CD8-positive, alpha-beta memory T cell (primary cell): ENCODE measurements at regions not wholly inside any gene's neighbourhood (a gene's known extent, or its start where the extent isn't known, plus 50 kb on each side); places are given as distances from the start of the nearest gene placed in this dataset.
"Not testable (repeated sequence)": the region's sequence is repeated elsewhere in the genome, so short reads cannot be mapped to it uniquely, and the experiment has no call there.

Experiments used
- CTCF ChIA-PET: fragments of 350-600 bp; sonication (Branson Sonifier 250); formaldehyde crosslinking; loops from one replicate; lab custom pipeline; 2021; ENCODE audit warnings: antibody characterized with exemption; lab: Charles Lee
- POLR2A ChIA-PET: fragments of 350-600 bp; sonication (Branson Sonifier 250); formaldehyde crosslinking; loops from one replicate; lab custom pipeline; 2021; ENCODE audit warnings: antibody characterized with exemption; lab: Charles Lee
- DNase-seq, 5 donors: peaks; one replicate each; pipeline versions ENCODE4 v3.0.0 to v3.0.0-alpha.2; 2020 to 2022; ENCODE audit warnings: mixed read lengths in 1 of 5
- H3K27ac ChIP-seq: one replicate; pipeline ENCODE4 v1.7.0; 2013; ENCODE audit warnings: low read depth, mild to moderate bottlenecking, low read length, moderate library complexity
- H3K27me3 ChIP-seq: 2 replicates; pipeline ENCODE4 v1.7.0; 2013; ENCODE audit warnings: low read length, mild to moderate bottlenecking; ENCODE audit not compliant: insufficient read depth, poor library complexity, severe bottlenecking
- H3K36me3 ChIP-seq: 2 replicates; pipeline ENCODE4 v1.7.0; 2013; ENCODE audit warnings: mild to moderate bottlenecking, low read length, moderate library complexity; ENCODE audit not compliant: insufficient read depth
- H3K4me1 ChIP-seq: 2 replicates; pipeline ENCODE4 v1.7.0; 2013; ENCODE audit warnings: mild to moderate bottlenecking, low read length, moderate library complexity; ENCODE audit not compliant: insufficient read depth
- H3K4me3 ChIP-seq: 2 replicates; pipeline ENCODE4 v1.7.0; 2013; ENCODE audit warnings: mild to moderate bottlenecking, low read length
- H3K9me3 ChIP-seq: 2 replicates; pipeline ENCODE4 v1.7.0; 2013; ENCODE audit warnings: mild to moderate bottlenecking, low read length
- H3K27ac Mint-ChIP-seq, 8 donors: one replicate each; pipeline ENCODE4 v1.8.0; 2020 to 2021; ENCODE audit warnings: mixed read lengths in 8 of 8, mild to moderate bottlenecking in 6 of 8, inconsistent platforms in 3 of 8, moderate library complexity in 3 of 8
- H3K27me3 Mint-ChIP-seq, 2 donors: one replicate each; pipeline ENCODE4 v1.8.0; 2020 to 2021; ENCODE audit warnings: mixed read lengths in 2 of 2, mild to moderate bottlenecking in 1 of 2, moderate library complexity in 1 of 2
- H3K36me3 Mint-ChIP-seq, 3 donors: one replicate each; pipeline ENCODE4 v1.8.0; 2020 to 2021; ENCODE audit warnings: mixed read lengths in 3 of 3, inconsistent platforms in 1 of 3, mild to moderate bottlenecking in 1 of 3
- H3K4me1 Mint-ChIP-seq, 3 donors: one replicate each; pipeline ENCODE4 v1.8.0; 2020 to 2021; ENCODE audit warnings: mixed read lengths in 3 of 3, inconsistent platforms in 1 of 3, mild to moderate bottlenecking in 1 of 3
- H3K4me3 Mint-ChIP-seq, 7 donors: one replicate each; pipeline ENCODE4 v1.8.0; 2020 to 2021; ENCODE audit warnings: mixed read lengths in 7 of 7, mild to moderate bottlenecking in 6 of 7, moderate library complexity in 4 of 7, inconsistent platforms in 2 of 7
- H3K9me3 Mint-ChIP-seq, 5 donors: one replicate each; pipeline ENCODE4 v1.8.0; 2020 to 2022; ENCODE audit warnings: mixed read lengths in 5 of 5, mild to moderate bottlenecking in 3 of 5, moderate library complexity in 2 of 5, inconsistent platforms in 1 of 5

GRCh38 chr14:105668021-105668420 is 141.6 kb downstream of the TMEM121 start:
- H3K4me1 ChIP-seq, H3K4me1 Mint-ChIP-seq, H3K27me3 ChIP-seq, DNase-seq, H3K9me3 Mint-ChIP-seq, H3K27ac Mint-ChIP-seq, H3K36me3 Mint-ChIP-seq, CTCF ChIA-PET, H3K4me3 ChIP-seq, H3K4me3 Mint-ChIP-seq, H3K9me3 ChIP-seq, H3K27ac ChIP-seq, POLR2A ChIA-PET, H3K36me3 ChIP-seq: not testable (repeated sequence)
- H3K27me3 Mint-ChIP-seq: peaks cover 2 to 17% of the 10 kb centered on the region in 2 donors

DNA sequence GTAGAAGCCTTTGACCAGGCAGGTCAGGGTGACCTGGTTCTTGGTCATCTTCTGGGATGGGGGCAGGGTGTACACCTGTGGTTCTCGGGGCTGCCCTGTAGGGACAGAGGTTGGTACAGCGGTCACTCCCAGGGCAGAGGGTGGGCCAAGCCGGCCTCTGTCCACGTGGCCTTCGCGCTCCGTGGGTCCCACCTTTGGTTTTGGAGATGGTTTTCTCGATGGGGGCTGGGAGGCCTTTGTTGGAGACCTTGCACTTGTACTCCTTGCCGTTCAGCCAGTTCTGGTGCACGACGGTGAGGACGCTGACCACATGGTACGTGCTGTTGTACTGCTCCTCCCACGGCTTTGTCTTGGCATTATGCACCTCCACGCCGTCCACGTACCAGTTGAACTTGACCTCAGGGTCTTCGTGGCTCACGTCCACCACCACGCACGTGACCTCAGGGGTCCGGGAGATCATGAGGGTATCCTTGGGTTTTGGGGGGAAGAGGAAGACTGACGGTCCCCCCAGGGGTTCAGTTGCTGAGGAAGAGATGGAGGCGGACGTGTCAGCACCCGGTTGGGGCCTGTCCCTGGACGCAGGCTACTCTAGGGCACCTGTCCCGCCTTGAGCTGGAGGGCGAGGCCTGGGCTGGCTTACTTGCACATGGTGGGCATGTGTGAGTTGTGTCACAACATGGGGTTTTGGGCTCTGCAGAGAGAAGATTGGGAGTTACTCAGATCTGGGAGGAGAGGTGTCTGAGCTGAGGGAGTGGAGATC is 142.3 kb downstream of the TMEM121 start:
- CTCF ChIA-PET, H3K36me3 Mint-ChIP-seq, H3K27ac ChIP-seq, H3K27ac Mint-ChIP-seq, H3K4me3 Mint-ChIP-seq, H3K9me3 ChIP-seq, POLR2A ChIA-PET, H3K36me3 ChIP-seq, H3K4me1 ChIP-seq, H3K9me3 Mint-ChIP-seq, H3K4me1 Mint-ChIP-seq, H3K27me3 ChIP-seq, H3K4me3 ChIP-seq: not testable (repeated sequence)
- peak in 1 of 5 donors; percentile 46 for DNase-seq
- peaks cover 2 to 17% of the 10 kb centered on the region in 2 donors for H3K27me3 Mint-ChIP-seq

- H3K27me3 ChIP-seq, H3K36me3 ChIP-seq, H3K27ac ChIP-seq, H3K4me1 Mint-ChIP-seq, H3K4me3 ChIP-seq, H3K9me3 Mint-ChIP-seq, POLR2A ChIA-PET, H3K27ac Mint-ChIP-seq, H3K36me3 Mint-ChIP-seq, H3K4me1 ChIP-seq, H3K4me3 Mint-ChIP-seq, CTCF ChIA-PET, H3K9me3 ChIP-seq: not testable (repeated sequence)
- peak in 1 of 5 donors; percentile 43 for DNase-seq
- H3K27me3 Mint-ChIP-seq: peaks cover 2 to 14% of the 10 kb centered on the region in 2 donors
These were observed 142.8 kb downstream of the TMEM121 start for GRCh38 chr14:105669231-105669610.

DNA sequence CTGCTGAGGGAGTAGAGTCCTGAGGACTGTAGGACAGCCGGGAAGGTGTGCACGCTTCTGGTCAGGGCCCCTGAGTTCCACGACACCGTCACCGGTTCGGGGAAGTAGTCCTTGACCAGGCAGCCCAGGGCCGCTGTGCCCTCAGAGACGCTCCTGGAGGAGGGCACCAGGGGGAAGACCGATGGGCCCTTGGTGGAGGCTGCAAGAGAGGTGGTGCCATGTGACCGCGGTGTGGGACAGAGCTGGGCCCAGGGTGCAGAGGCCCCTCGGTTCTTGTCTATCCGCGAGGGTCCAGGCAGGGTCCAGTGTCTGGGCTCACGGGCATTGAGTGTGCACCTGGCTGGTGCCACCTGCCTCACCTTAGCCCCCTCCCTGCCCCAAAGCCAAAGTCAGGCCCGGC is 143.3 kb downstream of the TMEM121 start:
- H3K9me3 Mint-ChIP-seq, H3K4me1 ChIP-seq, H3K4me1 Mint-ChIP-seq, H3K4me3 ChIP-seq, H3K9me3 ChIP-seq, H3K36me3 Mint-ChIP-seq, H3K27ac ChIP-seq, CTCF ChIA-PET, H3K27me3 ChIP-seq, H3K27ac Mint-ChIP-seq, H3K4me3 Mint-ChIP-seq, POLR2A ChIA-PET, H3K36me3 ChIP-seq: not testable (repeated sequence)
- H3K27me3 Mint-ChIP-seq: peaks cover 2 to 13% of the 10 kb centered on the region in 2 donors
- peak in 1 of 5 donors; percentile 41 for DNase-seq

- H3K36me3 ChIP-seq, H3K4me3 Mint-ChIP-seq, H3K27me3 ChIP-seq, H3K4me1 Mint-ChIP-seq, POLR2A ChIA-PET, H3K9me3 ChIP-seq, H3K27ac ChIP-seq, H3K4me3 ChIP-seq, H3K27ac Mint-ChIP-seq, H3K4me1 ChIP-seq, H3K9me3 Mint-ChIP-seq, CTCF ChIA-PET, H3K36me3 Mint-ChIP-seq: not testable (repeated sequence)
- DNase-seq: peak in 1 of 5 donors; percentile 33
- peaks cover 2 to 11% of the 10 kb centered on the region in 2 donors for H3K27me3 Mint-ChIP-seq
These were observed 146.2 kb downstream of the TMEM121 start for GRCh38 chr14:105672450-105673200.

DNA sequence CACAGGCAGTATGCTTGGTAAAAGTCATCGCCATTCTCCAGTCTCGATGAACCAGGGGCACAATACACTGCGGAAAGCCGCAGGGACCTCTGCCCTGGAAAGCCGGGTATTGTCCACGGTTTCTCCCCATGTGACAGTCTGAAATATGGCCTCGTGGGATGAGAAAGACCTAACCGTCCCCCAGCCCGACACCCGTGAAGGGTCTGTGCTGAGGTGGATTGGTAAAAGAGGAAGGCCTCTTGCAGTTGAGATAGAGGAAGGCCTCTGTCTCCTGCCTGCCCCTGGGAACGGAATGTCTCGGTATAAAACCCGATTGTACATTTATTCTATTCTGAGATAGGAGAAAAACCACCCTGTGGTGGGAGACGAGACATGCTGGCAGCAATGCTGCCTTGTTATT is 149.1 kb downstream of the TMEM121 start:
- H3K4me1 ChIP-seq, H3K27me3 ChIP-seq, H3K36me3 ChIP-seq, H3K27ac Mint-ChIP-seq, H3K4me3 Mint-ChIP-seq, H3K4me3 ChIP-seq, H3K27me3 Mint-ChIP-seq, H3K4me1 Mint-ChIP-seq, H3K36me3 Mint-ChIP-seq, CTCF ChIA-PET, H3K27ac ChIP-seq, POLR2A ChIA-PET, H3K9me3 Mint-ChIP-seq, H3K9me3 ChIP-seq, DNase-seq: not testable (repeated sequence)

- H3K27ac ChIP-seq, POLR2A ChIA-PET, H3K4me3 ChIP-seq, DNase-seq, H3K9me3 ChIP-seq, H3K4me1 Mint-ChIP-seq, H3K27me3 Mint-ChIP-seq, H3K4me1 ChIP-seq, H3K36me3 ChIP-seq, H3K4me3 Mint-ChIP-seq, H3K27me3 ChIP-seq, H3K9me3 Mint-ChIP-seq, H3K36me3 Mint-ChIP-seq: not testable (repeated sequence)
- peak overlapping the region in 1 of 8 donors; percentile 50 for H3K27ac Mint-ChIP-seq
- CTCF ChIA-PET: interaction anchor here (1.1 to 1.5 kb wide), 3 partner anchors 268 to 336 kb away, joined by 3 to 11 read pairs (median 4); no protein-coding TSS in a partner anchor
These were observed 149.7 kb downstream of the TMEM121 start for GRCh38 chr14:105675905-105676670.

DNA sequence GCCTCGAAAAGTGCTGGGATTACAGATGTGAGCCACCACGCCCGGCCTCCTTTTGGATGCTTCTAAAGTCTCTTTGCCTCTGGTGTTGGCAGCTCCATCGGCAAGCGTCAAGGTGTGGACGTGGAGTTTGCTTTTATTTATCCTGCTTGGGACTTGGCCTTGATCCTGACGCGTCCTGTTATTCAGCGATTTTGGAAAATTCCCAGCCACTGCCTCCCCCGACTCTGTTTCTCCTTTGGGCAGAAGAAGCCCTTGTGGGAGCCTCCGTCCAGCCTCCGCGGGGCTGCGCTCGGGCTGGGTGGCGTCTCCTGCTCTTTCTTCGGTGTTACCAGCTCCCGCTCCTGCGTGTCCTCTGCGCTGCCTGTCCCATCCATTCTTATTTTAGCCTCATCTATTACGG is 151.7 kb downstream of the TMEM121 start:
- CTCF ChIA-PET: interaction anchor here (1.2 kb wide), 1 partner anchor 267 kb away, joined by 5 read pairs; no protein-coding TSS in a partner anchor
- POLR2A ChIA-PET: not testable (repeated sequence)

More for the DNA sequence above, 151.7 kb downstream of the TMEM121 start:
- H3K27me3 Mint-ChIP-seq, H3K9me3 ChIP-seq, H3K9me3 Mint-ChIP-seq, H3K4me1 Mint-ChIP-seq, DNase-seq, H3K4me1 ChIP-seq, H3K27me3 ChIP-seq, H3K4me3 ChIP-seq, H3K36me3 ChIP-seq, H3K4me3 Mint-ChIP-seq, H3K27ac ChIP-seq, H3K27ac Mint-ChIP-seq, H3K36me3 Mint-ChIP-seq: not testable (repeated sequence)
